Mesothelial cell of epicardium (in vitro differentiated cells): ENCODE measurements at regions not wholly inside any gene's neighbourhood (a gene's known extent, or its start where the extent isn't known, plus 50 kb on each side); places are given as distances from the start of the nearest gene placed in this dataset.

Experiments
- DNase-seq, 2 experiments: peaks; one replicate each; pipeline ENCODE4 v3.0.0; 2021; ENCODE audit warnings: low spot score in 2 of 2; ENCODE audit not compliant: unreplicated experiment in 2 of 2
- H3K27ac Mint-ChIP-seq: 2 replicates; pipeline ENCODE4 v1.8.0; 2021; ENCODE audit warnings: mixed read lengths
- H3K27me3 Mint-ChIP-seq: 2 replicates; pipeline ENCODE4 v1.8.0; 2021; ENCODE audit warnings: low read depth, mixed read lengths
- H3K36me3 Mint-ChIP-seq: 2 replicates; pipeline ENCODE4 v1.8.0; 2021; ENCODE audit warnings: mixed read lengths
- H3K4me1 Mint-ChIP-seq: 2 replicates; pipeline ENCODE4 v1.8.0; 2021; ENCODE audit warnings: mixed read lengths
- H3K4me3 Mint-ChIP-seq: 2 replicates; pipeline ENCODE4 v1.8.0; 2021; ENCODE audit warnings: mild to moderate bottlenecking, moderate library complexity, mixed read lengths
- H3K9me3 Mint-ChIP-seq: 2 replicates; pipeline ENCODE4 v1.8.0; 2021; ENCODE audit warnings: mixed read lengths
- CTCF ChIP-seq: fragments of 200-600 bp; sonication (generic); IDR thresholded peaks from one replicate; pipeline ENCODE4 v1.5.0; 2021; ENCODE audit warnings: antibody characterized with exemption; ENCODE audit not compliant: unreplicated experiment

DNA sequence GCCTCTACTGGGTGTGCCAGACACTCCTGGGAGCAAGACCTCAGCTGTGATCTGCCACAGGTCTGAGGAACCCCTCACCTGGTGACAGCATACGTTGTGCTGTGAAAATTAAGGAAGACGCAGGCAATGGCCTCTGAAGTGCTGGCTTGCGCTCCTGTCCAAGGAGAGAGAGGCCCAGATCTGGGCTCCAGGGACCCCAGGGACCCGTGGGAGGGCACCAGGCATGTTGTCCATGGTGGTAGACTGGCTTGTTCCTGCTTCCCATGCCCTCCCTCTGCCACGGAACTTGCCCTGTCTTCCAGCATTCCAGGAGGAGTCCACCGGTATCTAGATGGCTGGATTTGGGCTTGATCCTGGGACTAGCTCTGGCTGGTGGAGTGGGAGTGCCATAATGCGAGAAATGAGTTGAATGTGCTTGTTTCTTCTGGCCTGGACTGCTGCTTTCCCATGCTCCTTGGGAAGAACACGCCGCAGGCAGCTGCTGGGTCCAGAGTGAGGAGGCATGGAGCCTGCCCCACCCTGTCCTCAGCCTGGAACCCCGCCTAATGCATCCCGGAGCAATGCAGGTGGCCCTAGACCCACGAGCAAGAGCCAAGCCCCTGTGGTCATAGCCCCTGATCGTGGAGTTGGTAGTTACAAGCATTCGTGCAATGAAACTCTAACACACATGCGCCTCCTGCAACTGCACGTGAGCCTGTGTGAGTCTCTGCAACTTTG lies 190.2 kb downstream of the TEX29 start:
- no peak for DNase-seq
- no peaks in the 10 kb centered on the region for H3K36me3 Mint-ChIP-seq

GRCh38 chr13:111511219-111511732 lies 190.8 kb downstream of the TEX29 start:
- H3K36me3 Mint-ChIP-seq, result no peaks in the 10 kb centered on the region
- H3K4me1 Mint-ChIP-seq, result no peaks in the 10 kb centered on the region
- no peak overlapping the region for H3K4me3 Mint-ChIP-seq
- no peak for TF ChIP-seq CTCF
- no peaks in the 10 kb centered on the region for H3K9me3 Mint-ChIP-seq
- no peak overlapping the region for H3K27ac Mint-ChIP-seq
- no peak for DNase-seq
- peaks cover 63% of the 10 kb centered on the region for H3K27me3 Mint-ChIP-seq

More for the DNA sequence above, 190.2 kb downstream of the TEX29 start:
- Mint-ChIP-seq H3K27ac (no peak overlapping the region), H3K9me3 (no peaks in the 10 kb centered on the region), H3K4me1 (no peaks in the 10 kb centered on the region), H3K4me3 (no peak overlapping the region), H3K27me3 (peaks cover 65% of the 10 kb centered on the region)
- TF ChIP-seq CTCF, result no peak

DNA sequence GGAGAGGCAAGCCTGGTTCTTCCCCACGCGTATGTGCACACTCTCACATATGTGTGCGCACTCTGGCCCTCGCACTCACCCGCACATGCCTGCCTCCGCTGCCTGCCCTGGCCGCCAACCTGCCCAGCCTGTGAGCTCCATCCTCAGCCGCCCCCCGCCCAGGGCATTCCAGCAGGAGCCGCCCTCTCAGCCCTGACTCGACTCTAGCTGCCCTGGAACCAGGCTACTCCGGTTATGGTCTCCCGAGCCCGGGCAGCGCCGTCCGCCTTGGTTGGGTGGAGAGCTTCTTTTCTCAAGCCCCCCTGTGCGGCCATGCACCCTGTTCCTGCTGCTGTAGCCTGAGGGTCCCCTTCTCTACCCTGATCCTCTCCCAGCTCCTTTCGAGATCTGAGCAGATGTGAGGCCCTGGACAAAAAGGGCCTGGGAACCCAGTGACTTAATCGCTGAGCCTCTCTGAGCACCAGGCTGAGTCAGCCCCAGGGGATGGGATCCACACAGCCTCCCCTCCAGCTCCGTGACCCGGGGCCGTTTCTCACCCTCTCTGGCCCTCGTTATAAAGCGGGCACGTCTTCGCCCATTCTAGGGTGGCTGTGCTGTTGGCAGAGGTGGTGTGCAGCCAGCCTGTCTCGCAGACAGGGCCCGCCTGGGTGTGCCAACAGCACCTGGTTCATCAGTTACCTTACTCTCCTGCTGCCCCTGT lies 191.5 kb downstream of the TEX29 start:
- H3K4me3 Mint-ChIP-seq, result no peak overlapping the region
- H3K4me1 Mint-ChIP-seq, result no peaks in the 10 kb centered on the region
- no peaks in the 10 kb centered on the region for H3K36me3 Mint-ChIP-seq
- no peak for TF ChIP-seq CTCF
- no peak overlapping the region for H3K27ac Mint-ChIP-seq
- H3K9me3 Mint-ChIP-seq, result no peaks in the 10 kb centered on the region
- DNase-seq, result no peak
- H3K27me3 Mint-ChIP-seq, result peaks cover 62% of the 10 kb centered on the region

DNA sequence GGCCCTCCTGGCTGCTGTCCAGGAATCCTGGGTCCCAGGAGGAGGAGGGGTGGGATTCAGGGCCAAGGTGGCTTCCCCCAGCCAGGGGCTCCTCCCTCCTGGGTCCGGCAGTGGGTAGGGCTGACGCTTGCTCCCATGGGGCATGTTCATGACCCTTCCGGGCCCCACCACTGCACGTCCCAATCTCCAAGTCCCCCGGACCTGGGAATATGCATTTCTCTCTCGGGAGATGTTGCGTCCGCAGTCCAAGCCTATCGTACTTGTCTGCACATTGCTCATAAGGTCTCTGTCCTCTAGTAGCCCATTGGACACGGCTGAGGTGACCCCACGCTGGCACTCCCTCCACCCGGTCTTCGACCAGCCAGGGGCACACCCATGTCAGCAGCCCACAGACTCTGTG lies 192.3 kb downstream of the TEX29 start:
- Mint-ChIP-seq H3K9me3 (no peaks in the 10 kb centered on the region), H3K27ac (no peak overlapping the region)
- DNase-seq, result no peak

More for the DNA sequence above, 192.3 kb downstream of the TEX29 start:
- H3K4me3 Mint-ChIP-seq, result no peak overlapping the region
- no peaks in the 10 kb centered on the region for H3K36me3 Mint-ChIP-seq
- H3K4me1 Mint-ChIP-seq, result no peaks in the 10 kb centered on the region
- no peak for TF ChIP-seq CTCF
- peaks cover 62% of the 10 kb centered on the region for H3K27me3 Mint-ChIP-seq
